ENCODE measurements at regions not wholly inside any gene's neighbourhood (a gene's known extent, or its start where the extent isn't known, plus 50 kb on each side); places are given as distances from the start of the nearest gene placed in this dataset.

DNA sequence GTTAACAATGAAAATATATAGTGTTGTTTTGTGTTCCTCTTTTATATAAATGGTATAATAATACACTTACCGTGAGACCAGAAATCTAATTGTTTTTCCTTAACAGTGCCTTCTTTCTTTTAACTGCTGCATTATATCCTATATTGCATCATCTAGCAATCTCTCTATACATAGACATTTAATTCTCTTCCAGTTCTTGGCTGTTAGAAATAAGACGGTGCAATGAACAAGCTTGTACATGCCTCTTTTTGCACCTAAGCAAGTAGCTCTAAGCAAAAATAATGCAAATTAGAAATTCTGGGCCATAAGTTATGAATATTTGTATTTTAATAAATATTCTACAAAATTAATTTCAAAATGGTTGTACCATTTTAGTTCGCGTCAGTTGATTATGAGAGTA lies 55.9 kb upstream of the AHR start:
- DNase-seq = no peak

DNA sequence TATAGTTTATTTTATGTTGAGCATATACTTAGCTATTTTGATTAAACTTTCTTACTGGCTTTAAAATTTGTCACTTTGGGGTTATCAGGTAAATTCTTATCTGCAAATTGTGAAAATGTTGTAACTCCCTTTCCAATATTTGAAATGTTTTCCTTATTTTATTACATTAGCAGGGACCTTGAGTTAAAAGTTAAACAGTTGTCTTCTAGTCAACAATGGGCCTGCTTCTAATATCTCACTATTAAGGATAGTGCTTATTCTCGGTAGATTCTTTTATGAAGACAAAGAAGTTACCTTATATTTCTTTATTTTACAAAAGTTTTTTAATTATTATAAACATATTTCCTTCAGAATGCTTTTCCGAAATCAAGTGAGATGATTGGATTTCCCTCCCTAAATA lies 53.7 kb upstream of the AHR start:
- no peak for DNase-seq

GRCh38 chr7:17247357-17247756 lies 51.1 kb upstream of the AHR start:
- no peak for DNase-seq

DNA sequence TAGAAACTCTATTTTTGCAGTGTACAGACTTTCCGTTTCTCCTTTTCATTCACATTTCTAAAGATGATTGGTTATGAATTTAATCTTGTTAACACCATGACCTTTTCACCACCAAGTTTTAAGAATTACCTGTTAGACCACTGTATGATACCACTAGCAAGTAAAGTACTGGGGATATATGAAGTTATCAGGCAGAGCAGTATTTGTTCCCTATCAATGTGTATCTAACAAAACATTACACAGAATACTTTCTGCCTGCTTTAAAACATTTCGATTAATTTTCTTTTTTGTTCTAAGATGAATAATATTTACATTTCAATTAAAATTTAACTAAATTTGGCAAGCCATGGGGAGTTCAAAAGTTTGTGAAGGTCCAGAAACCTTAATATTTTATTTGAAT lies 49.9 kb upstream of the AHR start:
- no peak for DNase-seq

All from NCI-H1417 treated with DMSO at 0.1 percent for 48 hours (cell line).